ENCODE measurements at regions not wholly inside any gene's neighbourhood (a gene's known extent, or its start where the extent isn't known, plus 50 kb on each side); places are given as distances from the start of the nearest gene placed in this dataset.

- no peak overlapping the region for H4K91ac ChIP-seq (ENCODE audit: insufficient read length, low read depth, low read length)
- Mint-ChIP-seq H3K36me3 (ENCODE audit: insufficient read depth in 1 of 3, low read depth in 3 of 3) (no peaks in the 10 kb centered on the region), H3K4me1 (no peaks in the 10 kb centered on the region), H3K27ac (no peak overlapping the region), H3K9me3 (no peaks in the 10 kb centered on the region), H3K4me3 (no peak overlapping the region), H3K27me3 (ENCODE audit: low read depth) (no peaks in the 10 kb centered on the region)
- H3T11ph ChIP-seq (ENCODE audit: low read length): no peak overlapping the region
- H3K9me3 ChIP-seq (ENCODE audit: control insufficient read depth, low read depth, low read length): no peaks in the 10 kb centered on the region
- H2AK5ac ChIP-seq (ENCODE audit: insufficient read length, low read length): no peak overlapping the region
- H3K4me1 ChIP-seq (ENCODE audit: insufficient read depth, low read length): no peaks in the 10 kb centered on the region
- no peak overlapping the region for H2AFZ ChIP-seq (ENCODE audit: low read length)
- H3K4me2 ChIP-seq (ENCODE audit: insufficient read depth, insufficient read length, low read length): no peak overlapping the region
- no peak for TF ChIP-seq CTCF (conservative IDR thresholded peaks at IDR 0.05)
- no peaks in the 10 kb centered on the region for H3K79me2 ChIP-seq (ENCODE audit: insufficient read depth, low read length)
- DNase-seq: no peak
- no peak overlapping the region for H3K27ac ChIP-seq (ENCODE audit: insufficient read length, low read depth, low read length)
- no peak overlapping the region for H3K14ac ChIP-seq (ENCODE audit: insufficient read depth, low read length)
- H3K79me1 ChIP-seq (ENCODE audit: insufficient read depth, low read depth, low read length, poor library complexity, severe bottlenecking): no peaks in the 10 kb centered on the region
- no peak overlapping the region for H3K18ac ChIP-seq (ENCODE audit: insufficient read length, low read depth, low read length)
- H4K5ac ChIP-seq (ENCODE audit: insufficient read length, low read depth, low read length): no peak overlapping the region
- H2BK12ac ChIP-seq (ENCODE audit: insufficient read length, low read depth, low read length): no peak overlapping the region
- H3K23me2 ChIP-seq (ENCODE audit: insufficient read length, low read depth, low read length, poor library complexity, severe bottlenecking): no peaks in the 10 kb centered on the region
- no peak overlapping the region for H3K56ac ChIP-seq (ENCODE audit: insufficient read length, low read depth, low read length)
- H2BK15ac ChIP-seq (ENCODE audit: low read depth, low read length): no peak overlapping the region
- no peak overlapping the region for H3K23ac ChIP-seq (ENCODE audit: insufficient read length, low read depth, low read length)
- H4K20me1 ChIP-seq (ENCODE audit: control insufficient read depth, insufficient read depth, insufficient read length): no peaks in the 10 kb centered on the region
- H3K27me3 ChIP-seq (ENCODE audit: insufficient read depth, low read length): no peaks in the 10 kb centered on the region
- H3K4ac ChIP-seq (ENCODE audit: low read depth, low read length): no peak overlapping the region
- H3K9ac ChIP-seq (ENCODE audit: extremely low read depth, insufficient read length, low read length): no peak overlapping the region
- WGBS (ENCODE audit: extremely low coverage, insufficient read length, low lambda C conversion rate): no CpG with 5 or more reads among the region's 2 CpGs
- H2BK20ac ChIP-seq (ENCODE audit: low read depth, low read length, poor library complexity, severe bottlenecking): no peak overlapping the region
- no peak overlapping the region for H4K8ac ChIP-seq (replicated peaks; ENCODE audit: insufficient read length, low read depth, low read length)
- no peak overlapping the region for H2BK5ac ChIP-seq (ENCODE audit: insufficient read length, low read length)
- no peak overlapping the region for H2BK120ac ChIP-seq (ENCODE audit: low read depth, low read length, poor library complexity, severe bottlenecking)
These were observed 220.3 kb downstream of the PABPC4L start for GRCh38 chr4:133981327-133981726.

Data from H9 (cell line).